ENCODE measurements at regions not wholly inside any gene's neighbourhood (a gene's known extent, or its start where the extent isn't known, plus 50 kb on each side); places are given as distances from the start of the nearest gene placed in this dataset.
"Not testable (repeated sequence)": the region's sequence is repeated elsewhere in the genome, so short reads cannot be mapped to it uniquely, and the experiment has no call there.

DNA sequence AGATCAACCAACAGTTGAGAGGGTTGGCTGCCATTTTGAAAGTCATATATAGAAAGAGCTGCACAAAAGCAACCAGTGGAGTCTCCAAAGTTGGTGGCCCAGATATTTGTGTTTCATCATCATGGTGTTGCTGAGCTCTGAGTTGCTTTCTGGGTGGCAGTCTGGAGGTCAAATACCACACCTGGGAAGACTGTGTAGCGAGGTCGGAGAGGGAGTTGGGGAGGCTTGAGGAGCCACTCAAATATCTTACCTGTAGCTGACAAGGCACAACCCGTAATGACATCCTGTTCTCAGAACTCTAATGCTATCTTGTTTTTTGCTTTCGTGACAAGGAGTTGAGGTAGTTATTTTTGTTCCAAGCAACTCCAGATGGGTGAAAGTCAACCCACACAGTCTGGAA, 100.4 kb downstream of the NPIPB5 start:
- not testable (repeated sequence) for TF ChIP-seq POLR2A, CTCF (IDR thresholded peaks at IDR 0.05)

Data from testis (tissue), 2 donors.